ENCODE measurements at regions not wholly inside any gene's neighbourhood (a gene's known extent, or its start where the extent isn't known, plus 50 kb on each side); places are given as distances from the start of the nearest gene placed in this dataset.

- no peak for DNase-seq
Observed at GRCh38 chr9:107708791-107709190, 219.2 kb upstream of the KLF4 start.

DNA sequence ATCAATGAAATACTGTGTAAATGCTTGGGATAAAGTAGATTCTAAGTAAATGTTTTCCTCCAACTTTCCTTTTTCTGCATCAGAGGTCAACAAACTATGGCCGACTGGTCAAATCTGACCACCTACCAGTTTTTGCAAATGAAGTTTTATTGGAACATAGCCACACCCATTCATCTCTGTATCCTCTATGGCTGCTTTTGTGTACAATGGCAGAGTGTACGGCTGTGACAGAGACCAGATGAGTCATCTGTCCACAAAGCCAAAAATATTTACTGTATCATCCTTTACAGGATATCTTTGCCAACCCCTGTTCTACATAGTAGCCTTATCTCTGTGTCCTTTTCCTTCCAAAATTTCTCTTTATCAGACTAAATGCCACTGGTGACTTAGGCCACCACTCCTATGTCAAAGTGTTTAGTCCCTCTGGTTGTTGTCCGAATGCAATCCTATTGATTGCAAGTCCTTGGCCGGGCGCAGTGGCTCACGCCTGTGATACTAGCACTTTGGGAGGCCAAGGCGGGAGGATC lies 218.4 kb upstream of the KLF4 start:
- no peak for DNase-seq

DNA sequence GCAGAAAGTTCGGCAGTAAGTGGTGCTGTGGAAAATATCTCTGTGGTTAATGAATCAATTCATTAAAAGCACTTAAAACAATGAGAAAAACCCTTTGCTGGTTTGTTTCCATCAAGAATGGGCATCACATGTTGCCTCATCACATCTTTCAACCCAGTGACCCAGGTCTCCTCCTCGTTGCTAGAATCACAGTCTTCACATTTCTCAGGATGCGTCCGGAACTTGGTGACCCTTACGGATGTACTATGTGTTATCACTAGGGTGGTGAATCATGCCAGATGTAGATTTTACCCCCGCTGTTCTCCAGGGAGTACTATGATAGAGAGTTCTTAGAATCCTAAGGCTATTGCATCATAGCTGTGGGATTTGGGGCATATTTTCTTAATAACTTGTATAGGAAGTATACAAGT lies 217.9 kb upstream of the KLF4 start:
- DNase-seq, result no peak

DNA sequence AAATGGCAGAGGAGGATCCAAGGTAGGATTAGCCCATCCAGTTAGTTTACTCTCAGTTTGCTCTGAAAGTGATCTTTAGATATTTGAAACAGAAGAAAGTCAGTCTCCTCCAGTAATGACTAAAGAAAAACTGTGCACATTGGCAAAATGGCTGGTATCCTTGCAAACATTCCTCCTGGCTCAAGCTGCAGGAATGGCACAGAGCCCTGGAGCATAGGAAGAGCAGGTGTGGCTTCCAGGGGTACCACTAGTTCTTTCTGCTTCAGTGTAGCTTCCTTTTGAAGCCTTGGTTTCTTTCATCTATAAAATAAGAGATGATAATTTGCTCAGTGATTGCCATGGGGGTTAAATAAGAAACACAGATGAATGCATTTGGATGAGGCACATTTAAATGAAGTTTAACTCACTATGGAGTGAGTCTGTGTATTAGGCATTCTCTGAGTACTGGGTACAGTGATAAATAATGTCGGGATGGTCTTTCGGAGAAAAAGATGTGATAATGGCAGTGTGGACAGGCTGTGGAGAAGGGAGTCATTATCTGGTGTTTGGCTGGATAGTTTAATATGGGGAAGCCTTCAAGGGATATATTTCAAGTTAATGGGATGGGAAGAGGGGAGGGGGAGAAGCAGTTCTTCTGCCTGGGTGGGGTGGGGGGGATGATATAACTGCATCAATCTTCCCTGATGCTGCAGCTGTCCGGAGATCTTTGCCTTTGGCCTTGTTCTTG lies 217.3 kb upstream of the KLF4 start:
- no peak for DNase-seq

- no peak for DNase-seq
Observed at GRCh38 chr9:107705521-107705920, 216.0 kb upstream of the KLF4 start.

DNA sequence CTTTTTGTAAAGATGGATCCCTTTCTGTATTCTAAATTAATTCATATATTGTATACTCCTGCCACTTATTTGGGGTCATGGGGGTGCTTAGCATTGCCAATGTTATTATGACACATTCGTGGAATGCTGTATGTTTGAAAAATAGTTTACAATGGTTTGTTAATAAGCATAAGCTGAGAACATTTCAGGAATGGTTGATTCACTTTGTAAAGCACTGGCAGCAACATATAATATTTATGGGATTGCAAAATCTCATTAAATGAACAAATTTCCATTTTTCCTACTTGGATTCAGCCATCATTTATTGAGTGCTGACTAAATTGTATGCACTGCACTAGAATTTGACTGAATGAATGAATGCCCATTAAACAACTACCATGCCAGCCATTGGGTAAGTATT lies 215.2 kb upstream of the KLF4 start:
- DNase-seq, result no peak

DNA sequence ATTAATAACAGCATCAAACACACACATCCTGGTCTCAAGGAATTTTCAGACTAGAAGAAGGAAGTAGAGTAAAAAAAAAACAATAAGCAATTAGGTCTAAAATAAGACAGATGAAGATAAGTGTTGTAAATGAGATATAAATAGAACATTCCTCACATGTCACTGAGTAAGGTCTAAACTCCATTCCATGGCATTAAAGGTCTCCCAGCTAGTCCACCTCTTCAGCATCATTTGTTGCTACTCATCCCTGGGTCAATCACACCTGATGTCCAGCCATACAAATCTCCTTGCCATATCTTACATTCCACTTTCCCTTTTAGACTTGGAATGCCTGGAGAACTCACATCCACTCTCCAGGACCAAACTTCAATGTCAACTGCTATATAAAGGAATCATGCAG lies 214.1 kb upstream of the KLF4 start:
- no peak for DNase-seq

DNA sequence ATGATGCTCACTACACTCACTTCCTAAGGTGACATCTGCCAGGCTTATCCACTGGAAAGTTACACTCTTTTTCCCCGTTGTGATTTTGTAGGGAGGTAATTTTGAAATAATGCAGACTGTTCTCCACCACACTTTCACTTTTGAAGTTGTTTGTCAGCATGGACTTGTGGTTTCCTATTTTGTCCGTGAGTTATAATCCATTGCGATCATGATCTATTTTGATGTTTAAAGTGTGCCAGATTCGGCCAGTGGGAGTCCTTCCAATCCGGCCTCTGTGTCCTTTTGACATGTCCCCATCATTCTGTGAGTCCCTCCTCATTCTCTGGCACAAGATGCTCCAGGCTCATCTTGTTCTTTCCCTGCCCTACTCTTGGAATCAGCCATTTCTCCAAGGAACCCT lies 211.3 kb upstream of the KLF4 start:
- no peak for DNase-seq

DNA sequence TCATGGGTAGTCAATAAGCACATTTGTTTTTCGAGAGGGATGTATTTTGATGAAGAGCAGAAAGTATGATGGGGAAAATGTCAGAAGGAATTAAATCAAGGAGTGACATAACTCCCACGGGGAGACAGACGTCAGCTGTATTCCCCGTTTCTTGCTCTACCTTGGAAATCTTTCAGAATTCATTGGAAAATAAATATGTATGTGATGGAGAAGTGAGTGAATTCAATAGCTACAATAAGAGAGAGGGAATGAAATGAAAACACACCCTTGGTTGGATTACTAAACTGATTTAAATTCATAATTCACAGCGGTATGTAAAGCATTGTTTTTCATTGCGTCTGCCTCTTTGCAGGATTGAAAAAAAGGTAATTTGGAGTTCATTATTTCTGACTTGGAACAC lies 209.7 kb upstream of the KLF4 start:
- no peak for DNase-seq

GRCh38 chr9:107698779-107699178 lies 209.2 kb upstream of the KLF4 start:
- no peak for DNase-seq

DNA sequence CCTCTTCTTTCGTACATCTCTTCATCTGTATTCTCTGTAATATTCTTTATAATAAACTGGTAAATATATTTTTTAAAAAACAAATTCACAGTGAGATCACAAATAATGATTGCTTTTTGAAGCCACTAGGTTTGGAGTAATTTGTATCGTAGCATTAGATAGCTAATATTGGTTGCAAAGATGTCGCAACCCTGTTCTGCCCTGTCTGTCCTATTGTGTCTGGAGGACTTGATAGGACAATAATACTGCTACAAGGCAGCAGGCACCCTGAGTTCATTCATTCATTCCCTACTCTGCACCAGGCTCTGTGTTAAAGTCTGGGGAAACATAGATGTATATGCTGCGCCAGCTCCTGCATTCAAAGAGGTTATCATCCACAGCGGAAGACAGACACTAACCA lies 206.7 kb upstream of the KLF4 start:
- no peak for DNase-seq

- DNase-seq, result no peak
Observed at GRCh38 chr9:107694390-107694789, 204.8 kb upstream of the KLF4 start.

GRCh38 chr9:107693625-107694326 lies 204.2 kb upstream of the KLF4 start:
- DNase-seq, result no peak

DNA sequence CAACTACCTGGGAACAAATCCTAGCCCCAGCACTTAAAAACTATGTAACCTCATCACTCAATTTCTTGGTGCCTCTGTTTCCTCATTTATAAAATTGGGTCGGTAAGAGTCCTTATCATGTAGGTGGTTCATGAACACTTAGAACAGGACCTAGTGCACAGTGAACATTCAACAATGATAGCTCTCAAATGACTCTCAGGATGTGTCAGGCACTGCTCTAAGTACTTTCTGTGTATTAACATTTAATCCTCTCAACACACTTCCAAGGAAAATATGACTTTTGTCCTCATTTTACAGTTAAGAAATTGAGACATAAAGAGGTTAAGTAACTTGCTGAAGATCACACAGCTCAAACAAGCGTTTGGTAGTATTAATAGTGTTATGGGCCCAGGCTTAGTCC lies 202.1 kb upstream of the KLF4 start:
- no peak for DNase-seq

- no peak for DNase-seq
Observed at GRCh38 chr9:107690021-107690420, 200.5 kb upstream of the KLF4 start.

GRCh38 chr9:107688728-107689127 lies 199.2 kb upstream of the KLF4 start:
- no peak for DNase-seq

DNA sequence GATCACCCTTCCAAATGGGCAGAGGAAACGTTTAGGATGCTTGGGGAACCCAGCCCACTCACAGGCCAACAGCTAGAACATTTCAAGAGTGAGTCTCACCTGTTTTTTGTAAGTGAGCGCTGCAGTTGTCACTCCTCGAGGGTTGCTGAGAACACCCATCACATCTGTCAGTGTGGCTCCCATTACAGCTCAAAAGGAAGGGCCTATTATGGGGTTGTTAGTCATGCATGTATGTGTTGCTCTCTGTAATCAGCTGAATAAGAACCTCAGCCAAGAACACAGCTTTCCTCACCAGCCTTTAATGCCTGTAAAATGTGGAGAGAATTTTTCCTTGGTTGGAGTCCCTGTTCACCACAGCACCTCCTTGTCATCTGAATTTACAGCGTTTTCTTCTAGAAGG lies 196.3 kb upstream of the KLF4 start:
- DNase-seq, result no peak

DNA sequence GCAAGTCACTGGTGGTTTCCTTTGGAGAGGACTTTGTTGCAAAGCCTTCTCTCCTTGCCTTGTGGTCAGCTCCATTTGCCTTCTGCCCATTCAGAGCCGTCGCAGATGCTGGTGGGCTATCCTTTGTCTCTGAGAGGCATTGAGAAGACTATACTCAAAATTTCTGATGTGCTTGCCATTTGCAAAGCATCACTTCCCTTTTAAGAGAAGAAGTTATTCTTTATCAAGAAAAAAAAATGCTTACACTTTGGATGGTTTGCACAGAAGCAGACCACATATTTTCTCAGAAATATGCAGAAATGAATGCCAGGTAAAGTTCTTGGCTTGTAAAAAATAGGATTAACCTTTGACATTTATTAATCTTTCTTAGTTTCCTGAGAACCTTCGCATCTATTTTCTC lies 195.8 kb upstream of the KLF4 start:
- no peak for DNase-seq

- DNase-seq, result no peak
Observed at GRCh38 chr9:107684224-107684623, 194.7 kb upstream of the KLF4 start.

GRCh38 chr9:107683566-107683965 lies 194.0 kb upstream of the KLF4 start:
- DNase-seq, result peak in 3 of 56 donors; percentile 1 to 6 (median 1)

- no peak for DNase-seq
Observed at GRCh38 chr9:107681988-107682387, 192.4 kb upstream of the KLF4 start.

DNA sequence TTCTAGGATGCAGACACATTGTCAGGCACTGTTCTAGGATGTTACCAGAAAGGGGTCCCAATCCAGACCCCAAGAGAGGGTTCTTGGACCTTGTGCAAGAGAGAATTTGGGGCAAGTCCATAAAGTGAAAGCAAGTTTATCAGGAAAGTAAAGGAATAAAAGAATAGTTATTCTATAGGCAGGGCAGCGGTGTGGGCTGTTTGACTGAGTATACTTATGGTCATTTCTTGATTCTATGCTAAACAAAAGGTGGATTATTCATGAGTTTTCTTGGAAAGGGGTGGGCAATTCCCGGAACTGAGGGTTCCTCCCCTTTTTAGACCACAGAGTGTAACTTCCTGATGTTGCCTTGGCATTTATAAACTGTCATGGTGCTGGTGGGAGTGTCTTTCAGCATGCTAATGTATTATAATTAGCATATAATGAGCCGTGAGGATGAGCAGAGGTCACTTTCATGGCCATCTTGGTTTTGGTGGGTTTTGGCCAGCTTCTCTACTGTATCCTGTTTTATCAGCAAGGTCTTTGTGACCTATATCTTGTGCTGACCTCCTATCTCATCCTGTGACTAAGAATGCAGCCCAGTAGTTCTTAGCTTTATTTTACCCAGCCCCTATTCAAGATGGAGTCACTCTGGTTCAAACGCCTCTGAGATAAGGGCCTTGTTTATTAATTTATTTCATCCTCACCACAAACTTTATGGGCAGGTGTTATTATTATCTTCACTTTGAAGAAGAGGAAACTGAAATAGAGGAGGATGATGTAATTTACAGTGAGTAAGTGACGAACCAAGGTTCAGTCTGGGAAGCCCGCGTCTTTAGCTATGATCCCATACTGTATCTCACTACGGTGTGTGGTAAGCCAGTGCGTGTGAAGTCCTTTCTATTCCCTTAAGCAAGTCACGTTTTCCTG lies 186.0 kb upstream of the KLF4 start:
- DNase-seq, result no peak

Measured in amygdala (tissue), 56 donors.